GM21529 (cell line): ENCODE measurements at regions not wholly inside any gene's neighbourhood (a gene's known extent, or its start where the extent isn't known, plus 50 kb on each side); places are given as distances from the start of the nearest gene placed in this dataset.

ENCODE experiments used
- ATAC-seq: cut with Tn5 transposase; IDR thresholded peaks from one replicate; pipeline ENCODE4 v1.9.1; 2021; ENCODE audit not compliant: unreplicated experiment

DNA sequence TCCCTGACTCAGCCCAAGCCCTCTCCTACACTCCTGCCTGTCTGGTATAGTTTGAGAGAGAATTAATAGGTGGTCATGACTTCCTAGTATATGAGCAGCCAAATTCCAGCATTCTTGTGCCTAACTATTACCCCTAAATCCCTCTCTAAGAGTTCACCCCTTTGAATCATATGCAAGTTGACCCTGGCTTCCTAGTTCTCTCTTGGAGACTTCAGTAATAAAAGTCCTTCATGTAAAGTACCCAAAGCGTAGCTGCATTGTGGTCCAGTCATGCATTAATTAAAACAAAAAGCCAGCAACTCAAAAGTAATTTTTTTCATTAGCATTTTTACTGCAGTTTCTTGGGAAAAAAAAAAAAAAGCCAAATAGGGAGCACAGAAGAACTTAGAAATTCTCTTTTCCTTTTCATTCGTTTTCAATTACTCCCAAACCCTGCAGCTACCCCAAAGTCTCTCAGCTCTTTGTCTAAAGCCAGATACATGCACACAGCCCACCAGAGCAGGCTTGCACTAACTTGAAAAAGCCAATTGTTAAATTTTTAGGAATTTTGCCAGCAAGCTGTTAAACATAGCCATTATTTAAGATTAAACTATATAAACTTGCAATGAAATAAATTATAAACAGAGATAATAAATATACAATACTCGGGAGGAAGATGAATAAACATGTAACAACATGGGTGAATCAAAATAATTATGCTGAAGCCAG is 50.1 kb upstream of the STT3B start:
- no peak for ATAC-seq
